NCI-H1105 treated with DMSO at 0.1 percent for 48 hours (cell line): ENCODE measurements at regions not wholly inside any gene's neighbourhood (a gene's known extent, or its start where the extent isn't known, plus 50 kb on each side); places are given as distances from the start of the nearest gene placed in this dataset.

Experiments
- DNase-seq: peaks from one replicate; lab custom pipeline; 2025; lab: John Stamatoyannopoulos, UW

- DNase-seq, result no peak
Observed at GRCh38 chr3:62981962-62982361, 106.7 kb upstream of the CADPS start.

GRCh38 chr3:62982795-62983455 lies 107.7 kb upstream of the CADPS start:
- no peak for DNase-seq

GRCh38 chr3:62986061-62986460 lies 110.8 kb upstream of the CADPS start:
- DNase-seq, result no peak

- no peak for DNase-seq
Observed at GRCh38 chr3:62987721-62988120, 112.5 kb upstream of the CADPS start.

GRCh38 chr3:62990704-62991413 lies 115.6 kb upstream of the CADPS start:
- no peak for DNase-seq

GRCh38 chr3:62992520-62992919 lies 117.3 kb upstream of the CADPS start:
- DNase-seq, result no peak

- DNase-seq, result no peak
Observed at GRCh38 chr3:62995119-62995518, 119.9 kb upstream of the CADPS start.

GRCh38 chr3:62995530-62995929 lies 120.3 kb upstream of the CADPS start:
- DNase-seq, result no peak

- no peak for DNase-seq
Observed at GRCh38 chr3:62997369-62997768, 122.2 kb upstream of the CADPS start.

GRCh38 chr3:62999158-62999557 lies 123.9 kb upstream of the CADPS start:
- DNase-seq, result no peak

- no peak for DNase-seq
Observed at GRCh38 chr3:62999791-63000190, 124.6 kb upstream of the CADPS start.

GRCh38 chr3:63004448-63004847 lies 129.2 kb upstream of the CADPS start:
- DNase-seq, result no peak

GRCh38 chr3:63015614-63016309 lies 140.5 kb upstream of the CADPS start:
- DNase-seq, result peak; percentile 1

- DNase-seq, result no peak
Observed at GRCh38 chr3:63022114-63022513, 146.9 kb upstream of the CADPS start.

- DNase-seq, result no peak
Observed at GRCh38 chr3:63026722-63027121, 151.5 kb upstream of the CADPS start.

- DNase-seq, result no peak
Observed at GRCh38 chr3:63029326-63029725, 154.1 kb upstream of the CADPS start.

- no peak for DNase-seq
Observed at GRCh38 chr3:63029921-63030320, 154.7 kb upstream of the CADPS start.

- DNase-seq, result no peak
Observed at GRCh38 chr3:63030666-63031065, 155.4 kb upstream of the CADPS start.

- no peak for DNase-seq
Observed at GRCh38 chr3:63032881-63033280, 157.7 kb upstream of the CADPS start.

GRCh38 chr3:63034101-63034500 lies 158.9 kb upstream of the CADPS start:
- no peak for DNase-seq

GRCh38 chr3:63037116-63037515 lies 161.9 kb upstream of the CADPS start:
- no peak for DNase-seq

- DNase-seq, result no peak
Observed at GRCh38 chr3:63042833-63043232, 167.6 kb upstream of the CADPS start.

- no peak for DNase-seq
Observed at GRCh38 chr3:63043631-63044030, 168.4 kb upstream of the CADPS start.
